ENCODE measurements at regions not wholly inside any gene's neighbourhood (a gene's known extent, or its start where the extent isn't known, plus 50 kb on each side); places are given as distances from the start of the nearest gene placed in this dataset.
A peak's percentile ranks its signal among the peaks of the same experiment; 100 is the strongest.

DNA sequence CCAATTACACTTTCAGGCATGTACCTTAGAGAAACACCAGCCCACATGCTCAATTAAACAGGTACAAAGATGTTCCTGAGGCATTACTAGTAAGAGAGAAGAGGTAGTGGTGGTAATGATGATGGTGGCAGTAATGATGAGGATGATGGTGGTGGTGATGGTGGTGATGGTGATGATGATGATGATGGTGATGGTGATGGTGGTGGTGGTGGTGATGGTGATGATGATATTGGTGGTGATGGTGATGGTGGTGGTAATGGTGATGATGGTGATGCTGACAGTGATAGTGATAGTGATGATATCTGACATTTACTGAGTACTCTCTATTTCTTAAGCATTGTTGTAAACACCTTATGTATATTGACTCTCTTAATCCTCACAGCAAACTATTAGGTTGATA is 318.4 kb downstream of the NSG2 start:
- Histone ChIP-seq H3K4me1 (ENCODE audit: insufficient read depth, poor library complexity, severe bottlenecking) (no peaks in the 10 kb centered on the region), H3K9me3 (ENCODE audit: severe bottlenecking) (no peaks in the 10 kb centered on the region), H3K36me3 (ENCODE audit: low read depth) (no peaks in the 10 kb centered on the region), H3K27ac (ENCODE audit: poor library complexity, severe bottlenecking) (no peak overlapping the region), H3K27me3 (ENCODE audit: insufficient read depth, poor library complexity, severe bottlenecking) (no peaks in the 10 kb centered on the region), H3K4me3 (ENCODE audit: severe bottlenecking) (no peak overlapping the region)
- TF ChIP-seq, protein P1, sequence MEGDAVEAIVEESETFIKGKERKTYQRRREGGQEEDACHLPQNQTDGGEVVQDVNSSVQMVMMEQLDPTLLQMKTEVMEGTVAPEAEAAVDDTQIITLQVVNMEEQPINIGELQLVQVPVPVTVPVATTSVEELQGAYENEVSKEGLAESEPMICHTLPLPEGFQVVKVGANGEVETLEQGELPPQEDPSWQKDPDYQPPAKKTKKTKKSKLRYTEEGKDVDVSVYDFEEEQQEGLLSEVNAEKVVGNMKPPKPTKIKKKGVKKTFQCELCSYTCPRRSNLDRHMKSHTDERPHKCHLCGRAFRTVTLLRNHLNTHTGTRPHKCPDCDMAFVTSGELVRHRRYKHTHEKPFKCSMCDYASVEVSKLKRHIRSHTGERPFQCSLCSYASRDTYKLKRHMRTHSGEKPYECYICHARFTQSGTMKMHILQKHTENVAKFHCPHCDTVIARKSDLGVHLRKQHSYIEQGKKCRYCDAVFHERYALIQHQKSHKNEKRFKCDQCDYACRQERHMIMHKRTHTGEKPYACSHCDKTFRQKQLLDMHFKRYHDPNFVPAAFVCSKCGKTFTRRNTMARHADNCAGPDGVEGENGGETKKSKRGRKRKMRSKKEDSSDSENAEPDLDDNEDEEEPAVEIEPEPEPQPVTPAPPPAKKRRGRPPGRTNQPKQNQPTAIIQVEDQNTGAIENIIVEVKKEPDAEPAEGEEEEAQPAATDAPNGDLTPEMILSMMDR (IDR thresholded peaks at IDR 0.05; ENCODE audit: poor library complexity, severe bottlenecking): no peak
- no peak for DNase-seq (ENCODE audit: low spot score)
- ATAC-seq (ENCODE audit: low read depth): no peak

DNA sequence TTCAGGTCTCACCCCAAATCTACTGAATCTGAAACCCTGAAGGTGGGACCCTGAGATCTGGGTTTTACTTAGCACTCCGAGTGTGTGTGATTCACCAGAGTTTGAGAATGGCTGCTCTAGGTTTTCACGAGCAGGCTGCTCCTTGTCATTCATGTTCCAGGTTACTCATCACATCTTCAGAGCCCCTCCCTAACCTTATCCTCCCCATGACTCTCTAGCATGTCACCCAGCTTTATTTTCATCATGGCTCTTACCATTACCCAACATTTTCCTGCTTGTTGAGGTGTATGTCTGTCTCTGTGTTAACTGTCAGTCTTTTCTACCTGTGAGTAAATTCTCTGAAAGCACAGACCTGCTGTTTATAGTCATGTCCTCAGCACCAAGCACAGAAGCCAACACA is 319.2 kb downstream of the NSG2 start:
- no peaks in the 10 kb centered on the region for H3K36me3 ChIP-seq (ENCODE audit: low read depth)
- DNase-seq (ENCODE audit: low spot score) (no peak), ATAC-seq (ENCODE audit: low read depth) (peak; percentile 50; the same call in 1 of the 3 replicates)
- H3K27ac ChIP-seq (ENCODE audit: poor library complexity, severe bottlenecking): no peak overlapping the region
- TF ChIP-seq, protein P1 (IDR thresholded peaks at IDR 0.05; ENCODE audit: poor library complexity, severe bottlenecking): no peak
- no peaks in the 10 kb centered on the region for H3K27me3 ChIP-seq (ENCODE audit: insufficient read depth, poor library complexity, severe bottlenecking)
- no peaks in the 10 kb centered on the region for H3K4me1 ChIP-seq (ENCODE audit: insufficient read depth, poor library complexity, severe bottlenecking)
- H3K4me3 ChIP-seq (ENCODE audit: severe bottlenecking): no peak overlapping the region
- no peaks in the 10 kb centered on the region for H3K9me3 ChIP-seq (ENCODE audit: severe bottlenecking)

DNA sequence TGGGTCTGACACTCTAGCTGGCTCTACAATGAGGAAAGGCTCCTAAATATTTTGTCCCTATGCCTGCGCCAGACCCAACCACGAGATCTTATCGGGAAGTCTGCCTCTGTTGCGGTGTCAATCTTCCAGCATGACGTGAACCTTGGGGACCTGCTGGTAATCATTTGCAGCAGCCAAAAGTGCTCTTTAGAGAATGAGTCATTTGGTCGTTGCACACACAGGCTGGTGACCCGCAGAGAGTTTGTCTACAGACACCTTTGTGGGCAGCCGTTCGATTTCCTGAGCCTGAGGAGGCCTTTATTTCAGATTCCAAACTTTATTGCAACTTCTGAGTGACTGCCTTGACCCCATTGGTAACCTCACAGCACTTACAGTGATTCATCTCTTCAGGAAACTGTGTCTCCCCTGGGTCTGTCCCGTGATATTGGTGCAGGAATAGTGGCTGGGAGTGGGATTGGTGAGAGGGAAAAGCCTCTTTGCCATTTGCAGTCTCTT is 326.1 kb downstream of the NSG2 start:
- H3K4me1 ChIP-seq (ENCODE audit: insufficient read depth, poor library complexity, severe bottlenecking): peaks cover 10% of the 10 kb centered on the region
- no peak for DNase-seq (ENCODE audit: low spot score)
- no peaks in the 10 kb centered on the region for H3K36me3 ChIP-seq (ENCODE audit: low read depth)
- H3K4me3 ChIP-seq (ENCODE audit: severe bottlenecking): no peak overlapping the region
- TF ChIP-seq, protein P1 (IDR thresholded peaks at IDR 0.05; ENCODE audit: poor library complexity, severe bottlenecking): no peak
- H3K27me3 ChIP-seq (ENCODE audit: insufficient read depth, poor library complexity, severe bottlenecking): no peaks in the 10 kb centered on the region
- ATAC-seq (ENCODE audit: low read depth): peak; percentile 72
- peak overlapping the region; percentile 30 for H3K27ac ChIP-seq (ENCODE audit: poor library complexity, severe bottlenecking)
- no peaks in the 10 kb centered on the region for H3K9me3 ChIP-seq (ENCODE audit: severe bottlenecking)

DNA sequence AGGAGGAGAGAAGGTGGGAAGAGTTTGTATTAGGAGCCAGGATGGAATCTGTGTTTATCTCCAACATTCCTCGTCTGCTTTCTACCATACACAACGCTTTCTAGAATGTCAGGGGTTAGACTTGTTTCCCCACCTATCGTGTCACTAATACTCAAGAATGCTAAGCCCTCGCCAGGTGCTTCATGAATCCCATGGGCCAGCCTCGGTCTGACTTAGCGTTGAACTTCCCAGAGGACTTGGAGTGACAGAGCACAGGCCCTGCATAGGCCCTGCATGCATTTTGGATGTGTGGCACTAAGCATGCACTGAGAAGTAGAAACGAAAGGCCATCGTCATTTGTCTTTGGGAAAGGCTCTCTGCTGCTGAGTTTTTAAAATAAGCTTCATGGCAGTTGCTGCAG is 328.7 kb downstream of the NSG2 start:
- TF ChIP-seq, protein P1 (IDR thresholded peaks at IDR 0.05; ENCODE audit: poor library complexity, severe bottlenecking): no peak
- Histone ChIP-seq H3K4me3 (ENCODE audit: severe bottlenecking) (no peak overlapping the region), H3K9me3 (ENCODE audit: severe bottlenecking) (peaks cover 3% of the 10 kb centered on the region), H3K4me1 (ENCODE audit: insufficient read depth, poor library complexity, severe bottlenecking) (peaks cover 27% of the 10 kb centered on the region), H3K36me3 (ENCODE audit: low read depth) (no peaks in the 10 kb centered on the region), H3K27me3 (ENCODE audit: insufficient read depth, poor library complexity, severe bottlenecking) (no peaks in the 10 kb centered on the region), H3K27ac (ENCODE audit: poor library complexity, severe bottlenecking) (no peak overlapping the region)
- ATAC-seq (ENCODE audit: low read depth) (no peak), DNase-seq (ENCODE audit: low spot score) (no peak)

DNA sequence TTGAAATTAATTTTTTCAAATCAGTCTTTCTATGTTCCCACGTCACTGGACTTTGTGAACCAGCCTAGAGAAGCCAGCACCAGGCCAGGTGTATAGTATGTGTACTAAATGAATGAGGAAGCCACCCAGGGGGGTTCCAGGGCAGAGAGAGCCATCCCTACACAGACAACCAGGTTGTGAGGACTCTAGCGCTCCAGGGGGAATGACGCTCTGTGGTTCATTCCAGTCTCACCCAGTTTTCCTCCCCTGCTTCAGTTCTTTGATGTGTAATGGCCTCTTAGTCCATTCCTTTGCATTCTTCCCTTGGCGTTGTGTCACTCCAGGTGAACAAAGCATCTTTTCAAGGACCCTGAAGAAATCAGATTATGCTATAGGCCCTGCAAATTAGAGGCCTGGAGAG is 330.6 kb downstream of the NSG2 start:
- Histone ChIP-seq H3K27me3 (ENCODE audit: insufficient read depth, poor library complexity, severe bottlenecking) (no peaks in the 10 kb centered on the region), H3K36me3 (ENCODE audit: low read depth) (no peaks in the 10 kb centered on the region), H3K27ac (ENCODE audit: poor library complexity, severe bottlenecking) (no peak overlapping the region), H3K4me3 (ENCODE audit: severe bottlenecking) (no peak overlapping the region), H3K9me3 (ENCODE audit: severe bottlenecking) (peaks cover 3% of the 10 kb centered on the region), H3K4me1 (ENCODE audit: insufficient read depth, poor library complexity, severe bottlenecking) (peaks cover 27% of the 10 kb centered on the region)
- TF ChIP-seq, protein P1 (IDR thresholded peaks at IDR 0.05; ENCODE audit: poor library complexity, severe bottlenecking): no peak
- DNase-seq (ENCODE audit: low spot score): no peak
- no peak for ATAC-seq (ENCODE audit: low read depth)

All from RWPE2 (cell line).